Activated CD4-positive, alpha-beta T cell treated with anti-CD3 and anti-CD28 coated beads, Interleukin-2, amount 50 U/mL, for 24 hours (primary cell): ENCODE measurements at regions not wholly inside any gene's neighbourhood (a gene's known extent, or its start where the extent isn't known, plus 50 kb on each side); places are given as distances from the start of the nearest gene placed in this dataset.

Experiments used
- DNase-seq, 2 donors: peaks; one replicate each; pipeline ENCODE4 v3.0.0-alpha.2; 2020; ENCODE audit warnings: low read depth in 1 of 2, low spot score in 1 of 2

DNA sequence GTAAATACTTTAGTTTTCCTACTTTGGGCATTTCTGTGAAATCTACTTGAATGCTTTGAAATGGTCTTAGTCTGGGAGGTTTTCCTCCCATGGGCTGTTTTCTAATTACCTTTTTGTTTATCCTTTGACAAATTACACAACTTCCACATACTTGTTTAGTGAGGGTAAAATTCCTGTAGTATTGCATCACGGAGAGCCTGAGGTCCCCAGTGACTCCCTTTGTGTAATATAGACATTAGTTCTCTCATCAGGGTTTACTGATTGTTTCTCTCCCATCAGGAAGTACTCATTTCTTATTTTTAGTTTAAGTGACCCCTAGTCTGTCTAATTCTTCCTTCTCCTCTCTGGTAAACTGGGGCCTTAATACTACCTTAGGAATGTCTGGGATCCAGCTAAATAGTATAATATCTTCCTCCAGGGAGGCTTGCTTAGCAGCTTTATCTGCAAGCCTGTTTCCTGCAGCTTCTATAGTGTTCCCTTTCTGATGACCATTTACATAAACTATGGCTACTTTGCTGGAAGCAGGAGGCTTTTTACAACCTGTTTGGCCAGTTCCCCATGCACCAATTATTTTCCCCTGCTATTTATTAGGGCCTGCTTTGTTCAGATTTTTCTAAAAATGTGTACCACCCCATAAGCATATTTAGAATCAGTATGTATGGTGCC lies 87.2 kb upstream of the XCR1 start:
- no peak for DNase-seq

DNA sequence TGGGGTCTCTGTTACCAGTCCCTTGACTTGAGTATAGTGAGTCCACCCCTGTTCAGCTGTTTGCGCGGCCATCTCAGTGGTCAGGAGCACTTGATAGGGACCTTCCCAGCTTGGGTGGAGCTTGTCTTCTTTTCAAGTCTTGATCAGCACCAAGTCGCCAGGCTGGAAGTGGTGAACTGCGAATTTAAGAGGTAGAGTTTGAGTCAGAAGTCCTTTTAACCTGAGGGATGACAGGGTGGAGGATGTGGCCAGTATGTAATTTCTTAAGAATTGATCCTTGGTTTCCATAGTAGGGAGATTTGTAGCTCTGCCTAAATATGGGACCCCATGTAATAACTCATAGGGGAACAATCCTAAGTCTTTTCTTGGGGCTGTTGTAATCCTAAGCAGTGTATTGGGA lies 86.3 kb upstream of the XCR1 start:
- DNase-seq = no peak

DNA sequence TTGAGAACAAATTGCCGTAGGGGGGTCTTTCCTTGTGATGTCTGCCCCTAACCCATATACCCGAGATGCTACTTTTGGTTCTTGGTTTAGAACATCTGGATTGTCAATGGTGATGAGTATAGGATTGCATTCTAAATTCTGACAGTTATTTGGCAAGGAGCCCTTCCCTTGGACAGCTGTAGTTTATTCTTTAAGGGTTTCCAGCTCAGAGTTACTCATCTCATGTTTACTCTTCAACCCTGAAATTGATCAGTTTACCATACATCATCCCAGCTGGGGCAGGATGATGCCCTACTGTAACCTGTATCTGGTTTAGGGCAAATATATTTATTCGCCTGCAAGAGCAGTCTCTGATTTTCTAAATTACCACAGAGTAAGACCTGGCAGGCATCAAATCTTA lies 85.7 kb upstream of the XCR1 start:
- DNase-seq = no peak

DNA sequence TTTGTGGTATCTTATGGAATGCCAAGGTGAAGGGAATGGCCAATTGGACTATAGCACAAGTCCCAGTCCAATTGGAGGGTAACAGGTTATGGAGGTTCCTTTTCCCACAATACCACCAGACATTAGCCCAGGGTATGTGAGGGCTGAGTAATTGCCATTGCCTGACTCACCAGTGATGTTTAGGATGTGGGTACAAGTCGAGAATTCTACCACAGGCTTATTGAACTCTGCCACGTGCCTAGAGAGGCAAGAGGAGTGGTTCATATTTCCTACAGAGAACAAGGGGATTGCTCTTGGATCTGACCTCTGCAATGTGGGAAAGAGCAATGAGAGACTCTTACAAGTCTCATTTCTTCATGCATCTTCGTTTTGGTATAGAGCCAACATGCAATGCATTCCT lies 85.0 kb upstream of the XCR1 start:
- no peak for DNase-seq

GRCh38 chr3:46110701-46111493 lies 83.6 kb upstream of the XCR1 start:
- no peak for DNase-seq

GRCh38 chr3:46107682-46108081 lies 80.4 kb upstream of the XCR1 start:
- DNase-seq = no peak

- no peak for DNase-seq
Observed at GRCh38 chr3:46105306-46105919, 78.1 kb upstream of the XCR1 start.

DNA sequence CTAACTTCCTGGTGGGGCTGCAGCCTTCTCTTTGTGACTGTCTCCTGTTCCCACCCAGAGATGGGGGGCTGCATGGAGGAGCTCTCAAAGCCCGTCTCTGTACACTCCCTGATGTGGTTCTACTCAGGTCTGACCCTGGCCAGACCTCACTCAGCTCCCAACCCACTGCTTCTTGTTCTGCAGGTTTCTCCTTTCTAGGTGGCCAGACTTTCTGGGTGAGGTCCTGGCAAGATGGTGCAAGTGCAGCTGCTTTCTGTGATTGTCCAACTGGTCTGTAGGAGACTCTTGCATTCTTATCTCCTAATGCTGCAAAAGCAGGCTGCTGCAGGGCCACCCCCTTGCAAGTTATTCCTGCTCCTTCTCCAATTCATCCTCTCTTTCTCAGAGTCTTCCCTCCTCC lies 77.4 kb upstream of the XCR1 start:
- DNase-seq = no peak

DNA sequence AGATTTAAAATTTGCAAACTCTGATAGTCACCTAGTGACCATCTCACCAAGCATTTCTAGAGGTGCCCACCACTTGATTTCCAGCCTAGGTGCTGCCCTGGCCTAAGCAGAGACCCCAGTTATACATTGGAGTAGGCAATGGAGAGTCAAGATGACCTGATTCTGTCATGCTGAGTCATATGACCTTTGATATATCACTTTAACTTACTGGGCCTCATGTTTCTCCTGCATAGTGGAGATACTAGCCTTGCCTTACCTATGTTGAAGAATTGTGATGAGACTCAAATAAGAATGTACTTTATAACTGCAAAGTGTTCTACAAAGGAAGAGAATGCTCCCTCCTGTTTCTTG lies 75.5 kb upstream of the XCR1 start:
- no peak for DNase-seq

- DNase-seq = no peak
Observed at GRCh38 chr3:46102059-46102779, 74.9 kb upstream of the XCR1 start.

DNA sequence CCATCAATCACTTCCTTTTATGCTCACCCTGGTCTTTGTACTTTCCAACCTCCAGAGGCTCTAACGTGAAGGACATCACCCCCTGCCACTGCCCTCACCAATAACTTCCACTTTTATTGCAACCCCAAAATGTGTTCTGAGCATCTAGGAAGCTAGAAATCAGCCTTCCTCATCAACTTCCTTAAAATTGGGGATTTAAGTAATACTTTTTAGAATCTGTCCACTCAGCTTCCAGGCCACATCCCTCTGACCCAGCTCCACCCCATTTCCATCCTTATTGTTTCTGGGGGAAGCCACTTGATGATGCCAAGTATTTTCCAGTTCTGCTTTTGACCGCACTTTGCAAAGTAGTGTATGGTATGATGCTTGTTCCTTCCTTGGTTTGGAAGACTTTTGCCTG lies 73.5 kb upstream of the XCR1 start:
- DNase-seq = no peak

- DNase-seq = peak in 1 of 2 donors; percentile 32
Observed at GRCh38 chr3:46098319-46098761, 71.1 kb upstream of the XCR1 start.

DNA sequence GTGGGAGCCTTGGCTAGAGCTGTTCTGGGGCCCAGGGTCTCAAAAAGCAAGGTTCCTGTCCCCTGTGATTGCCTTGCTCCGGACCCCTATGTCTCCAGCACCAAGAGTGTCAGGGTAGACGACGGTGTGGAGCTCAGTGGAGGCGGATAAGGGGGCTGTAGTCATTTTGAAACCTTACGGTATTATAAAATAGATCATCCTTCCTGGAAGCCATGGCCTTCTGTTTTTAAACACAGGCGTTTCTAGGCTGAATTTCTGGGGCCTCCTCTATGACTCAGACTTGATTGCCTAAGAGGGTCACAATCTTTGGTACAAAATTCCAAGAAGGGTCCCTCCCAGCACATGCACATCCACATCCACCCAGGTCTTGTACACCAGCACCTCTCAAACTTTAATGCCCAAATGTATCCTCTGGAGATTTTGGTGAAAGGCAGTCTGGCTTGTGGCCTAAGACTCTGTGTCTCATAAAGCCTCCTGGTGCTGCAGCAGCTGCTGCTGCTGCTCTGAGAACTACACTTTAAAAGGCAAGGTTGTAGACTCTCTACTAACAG lies 70.5 kb upstream of the XCR1 start:
- DNase-seq = no peak

DNA sequence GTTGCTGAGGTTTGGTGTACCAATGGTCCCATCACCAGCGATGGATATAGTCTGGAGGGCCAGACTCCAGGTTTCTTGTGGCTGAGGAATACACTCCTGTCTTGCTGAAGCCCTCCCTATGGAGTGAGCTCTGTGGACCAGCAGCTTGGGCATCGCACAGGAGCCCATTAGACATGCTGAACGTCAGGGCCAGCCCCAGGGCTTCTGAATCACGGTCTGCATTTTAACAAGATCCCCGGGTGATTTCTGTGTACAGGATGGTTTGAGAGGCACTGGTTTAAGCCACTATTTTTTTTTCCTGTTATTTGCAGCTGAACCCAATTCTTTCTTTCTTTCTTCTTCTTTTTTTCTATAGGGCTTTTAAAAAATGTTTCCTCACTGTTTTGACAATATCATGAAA lies 69.5 kb upstream of the XCR1 start:
- DNase-seq = no peak

DNA sequence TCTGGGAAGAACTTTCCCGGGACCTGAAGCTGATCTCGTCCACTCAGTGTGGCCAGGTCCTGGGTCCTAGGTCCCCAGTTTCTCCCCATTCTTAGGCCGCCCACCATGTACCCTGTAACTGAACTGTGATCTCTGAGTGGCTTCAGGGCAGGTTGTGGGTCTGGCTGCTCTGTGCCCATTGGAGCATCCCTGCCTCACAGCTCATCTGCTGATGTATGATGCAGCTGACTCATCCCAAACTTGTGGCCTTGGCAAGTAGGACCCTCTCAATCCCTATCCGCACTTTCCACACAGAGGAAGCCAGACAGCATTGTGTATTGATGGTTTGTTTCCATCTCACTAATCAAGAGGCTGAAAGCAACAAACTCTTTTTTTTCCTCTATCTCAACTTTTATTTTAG lies 69.1 kb upstream of the XCR1 start:
- no peak for DNase-seq

DNA sequence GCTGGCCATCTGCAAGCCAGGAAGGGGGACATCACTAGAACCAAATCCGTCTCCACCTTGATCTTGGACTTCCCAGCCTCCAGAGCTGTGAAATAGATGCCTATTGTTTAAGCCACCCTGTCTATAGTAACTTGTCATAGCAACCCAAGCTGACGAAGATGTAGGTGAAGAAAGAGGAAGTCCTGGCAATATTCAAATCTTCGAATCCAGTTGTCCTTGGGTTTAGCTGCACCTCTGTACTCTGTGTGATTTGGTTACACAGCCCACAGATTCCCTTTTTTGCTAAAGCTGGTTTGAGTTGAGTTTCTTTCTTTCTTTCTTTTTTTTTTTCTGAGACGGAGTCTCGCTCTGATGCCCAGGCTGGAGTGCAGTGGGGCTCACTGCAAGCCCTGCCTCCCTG lies 68.0 kb upstream of the XCR1 start:
- DNase-seq = no peak

DNA sequence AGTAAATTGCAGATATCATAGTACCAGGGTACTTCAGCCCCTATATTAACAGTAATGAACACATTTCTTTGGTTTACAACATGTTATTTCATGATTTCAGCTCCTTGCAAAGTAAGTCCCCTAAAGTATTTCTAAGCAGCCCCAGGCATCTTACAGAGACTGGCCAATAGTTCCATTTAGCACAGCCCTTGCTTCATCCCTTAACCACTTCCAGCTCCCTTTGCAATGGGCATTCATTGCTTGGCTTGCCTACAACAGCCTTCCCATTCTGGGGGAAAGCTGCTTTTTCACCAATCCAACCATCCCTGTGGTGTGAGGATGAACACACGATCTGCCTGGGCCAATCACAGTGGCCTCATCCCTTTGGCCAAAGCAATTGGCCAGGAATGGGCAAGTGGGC lies 67.2 kb upstream of the XCR1 start:
- DNase-seq = no peak

DNA sequence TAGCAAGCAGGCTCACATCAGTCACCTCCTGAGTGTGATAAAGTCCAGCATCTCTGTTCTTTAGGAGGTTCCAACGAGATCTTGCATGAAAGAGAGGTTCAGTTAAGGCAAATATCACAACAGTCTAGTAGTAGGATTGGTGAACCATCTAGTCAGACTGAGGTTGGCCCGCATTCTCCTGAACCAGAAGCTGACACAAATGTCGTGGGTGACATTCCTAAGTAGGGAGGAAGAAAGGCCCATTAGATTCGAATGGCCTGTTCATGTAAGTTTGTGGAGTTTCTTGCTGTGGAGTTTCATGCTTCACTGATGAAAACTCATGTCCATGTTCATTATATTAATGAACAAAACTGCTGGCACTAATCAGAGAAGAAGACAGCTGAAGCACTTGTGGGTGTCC lies 66.7 kb upstream of the XCR1 start:
- DNase-seq = no peak

DNA sequence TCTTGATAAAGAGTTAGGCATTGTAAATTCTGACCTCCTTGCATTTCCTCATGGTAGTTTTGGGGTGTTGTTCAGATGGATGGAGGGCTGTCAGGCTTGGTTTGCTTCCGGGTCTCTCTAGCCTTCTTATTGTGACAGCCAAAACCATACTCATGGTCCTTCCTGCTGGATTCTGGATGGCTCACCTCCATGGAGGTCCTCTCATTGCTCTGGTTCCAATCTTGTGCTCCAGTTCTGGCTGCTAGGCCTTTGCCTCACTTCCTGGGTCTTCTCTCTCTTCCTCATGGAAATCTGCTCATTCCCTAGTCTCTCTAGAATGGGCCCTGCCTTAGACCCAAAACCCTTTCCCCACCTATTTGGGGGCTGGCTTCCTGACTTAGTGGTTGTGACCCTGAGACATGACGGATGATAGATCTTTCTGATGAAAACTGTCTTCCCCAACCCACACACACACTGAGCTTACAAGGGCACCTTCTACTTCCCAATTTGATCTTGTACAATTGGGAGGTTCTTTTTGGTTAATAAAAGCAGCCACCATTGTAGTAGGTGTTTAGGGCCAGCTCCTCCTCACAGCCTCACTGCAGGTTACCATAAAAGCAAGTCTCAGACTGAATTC lies 66.2 kb upstream of the XCR1 start:
- DNase-seq = no peak

DNA sequence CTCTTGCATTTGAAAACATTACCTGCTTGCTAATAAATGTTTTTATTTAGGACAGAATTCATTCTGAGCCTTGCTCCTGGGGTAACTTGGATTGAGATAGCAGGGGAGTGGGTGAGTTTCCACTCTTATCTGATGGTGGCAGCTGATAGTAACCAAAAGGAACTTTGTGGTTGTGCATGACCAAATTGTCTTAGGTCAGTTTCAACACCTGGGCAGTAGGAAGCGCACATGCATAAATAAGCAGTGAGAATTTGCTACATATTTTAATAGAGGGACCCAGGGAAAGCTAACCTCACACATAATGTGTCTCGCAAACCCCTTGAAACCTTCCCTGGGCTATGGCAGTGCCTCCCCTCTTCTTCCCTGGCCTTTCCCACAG lies 65.4 kb upstream of the XCR1 start:
- no peak for DNase-seq
